ENCODE measurements at regions not wholly inside any gene's neighbourhood (a gene's known extent, or its start where the extent isn't known, plus 50 kb on each side); places are given as distances from the start of the nearest gene placed in this dataset.
"Not testable (repeated sequence)": the region's sequence is repeated elsewhere in the genome, so short reads cannot be mapped to it uniquely, and the experiment has no call there.

GRCh38 chr17:20376642-20377041, 90.7 kb downstream of the LGALS9B start:
- not testable (repeated sequence) for TF ChIP-seq CTCF (IDR thresholded peaks at IDR 0.05); CREM (CRISPR knock-in tag; IDR thresholded peaks at IDR 0.05); MAX (CRISPR knock-in tag; IDR thresholded peaks at IDR 0.05); IRF1 (CRISPR knock-in tag; IDR thresholded peaks at IDR 0.05)
- TF ChIP-seq, protein P1, sequence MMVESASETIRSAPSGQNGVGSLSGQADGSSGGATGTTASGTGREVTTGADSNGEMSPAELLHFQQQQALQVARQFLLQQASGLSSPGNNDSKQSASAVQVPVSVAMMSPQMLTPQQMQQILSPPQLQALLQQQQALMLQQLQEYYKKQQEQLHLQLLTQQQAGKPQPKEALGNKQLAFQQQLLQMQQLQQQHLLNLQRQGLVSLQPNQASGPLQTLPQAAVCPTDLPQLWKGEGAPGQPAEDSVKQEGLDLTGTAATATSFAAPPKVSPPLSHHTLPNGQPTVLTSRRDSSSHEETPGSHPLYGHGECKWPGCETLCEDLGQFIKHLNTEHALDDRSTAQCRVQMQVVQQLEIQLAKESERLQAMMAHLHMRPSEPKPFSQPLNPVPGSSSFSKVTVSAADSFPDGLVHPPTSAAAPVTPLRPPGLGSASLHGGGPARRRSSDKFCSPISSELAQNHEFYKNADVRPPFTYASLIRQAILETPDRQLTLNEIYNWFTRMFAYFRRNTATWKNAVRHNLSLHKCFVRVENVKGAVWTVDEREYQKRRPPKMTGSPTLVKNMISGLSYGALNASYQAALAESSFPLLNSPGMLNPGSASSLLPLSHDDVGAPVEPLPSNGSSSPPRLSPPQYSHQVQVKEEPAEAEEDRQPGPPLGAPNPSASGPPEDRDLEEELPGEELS (CRISPR knock-in tag; IDR thresholded peaks at IDR 0.05): not testable (repeated sequence)

Data from WTC11 (cell line).